Lower leg skin (tissue), 4 donors: ENCODE measurements at regions not wholly inside any gene's neighbourhood (a gene's known extent, or its start where the extent isn't known, plus 50 kb on each side); places are given as distances from the start of the nearest gene placed in this dataset.

Experiments
- DNase-seq, 2 donors: peaks; one replicate each; pipeline ENCODE4 v3.0.0-alpha.2; 2019; ENCODE audit warnings: low spot score in 2 of 2
- H3K4me3 ChIP-seq: fragments of 200-600 bp; sonication (generic); 2 replicates; pipeline ENCODE4 v1.5.1; 2017; ENCODE audit warnings: mild to moderate bottlenecking, low read depth; ENCODE audit not compliant: poor library complexity, severe bottlenecking
- POLR2A ChIP-seq, 2 donors: fragments of 450-650 bp; IDR thresholded peaks; one replicate each; pipeline ENCODE4 v1.6.1; 2016 to 2017; ENCODE audit warnings: antibody characterized with exemption in 2 of 2, mild to moderate bottlenecking in 1 of 2, moderate library complexity in 1 of 2
- WGBS, 2 donors: methylation state at CpG; one replicate each; pipeline ENCODE4 v1.1.5; 2018; 5-methylcytosine and 5-hydroxymethylcytosine counted together
- intact Hi-C: fragments of 100-400 bp; cut with DNase I; formaldehyde crosslinking; loops from one replicate; pipeline ENCODE4 v1.15.0; 2023; ENCODE audit warnings: low total_unique reads
- TF ChIP-seq, protein P1 (sequence below), 3 donors: fragments of 450-650 bp; IDR thresholded peaks; one replicate each; pipeline ENCODE4 v1.5.1; 2016; ENCODE audit warnings: antibody characterized with exemption in 3 of 3, mild to moderate bottlenecking in 3 of 3, moderate library complexity in 2 of 3

GRCh38 chr18:34280000-34280399 is 55.3 kb upstream of the NOL4 start:
- intact Hi-C loops: no loop called here
- WGBS, 2 donors: 50 to 62% methylated on average over 1 of the region's 1 CpG
- no peak overlapping the region for H3K4me3 ChIP-seq
- no peak for TF ChIP-seq POLR2A (IDR thresholded peaks at IDR 0.05)
- TF ChIP-seq, protein P1, sequence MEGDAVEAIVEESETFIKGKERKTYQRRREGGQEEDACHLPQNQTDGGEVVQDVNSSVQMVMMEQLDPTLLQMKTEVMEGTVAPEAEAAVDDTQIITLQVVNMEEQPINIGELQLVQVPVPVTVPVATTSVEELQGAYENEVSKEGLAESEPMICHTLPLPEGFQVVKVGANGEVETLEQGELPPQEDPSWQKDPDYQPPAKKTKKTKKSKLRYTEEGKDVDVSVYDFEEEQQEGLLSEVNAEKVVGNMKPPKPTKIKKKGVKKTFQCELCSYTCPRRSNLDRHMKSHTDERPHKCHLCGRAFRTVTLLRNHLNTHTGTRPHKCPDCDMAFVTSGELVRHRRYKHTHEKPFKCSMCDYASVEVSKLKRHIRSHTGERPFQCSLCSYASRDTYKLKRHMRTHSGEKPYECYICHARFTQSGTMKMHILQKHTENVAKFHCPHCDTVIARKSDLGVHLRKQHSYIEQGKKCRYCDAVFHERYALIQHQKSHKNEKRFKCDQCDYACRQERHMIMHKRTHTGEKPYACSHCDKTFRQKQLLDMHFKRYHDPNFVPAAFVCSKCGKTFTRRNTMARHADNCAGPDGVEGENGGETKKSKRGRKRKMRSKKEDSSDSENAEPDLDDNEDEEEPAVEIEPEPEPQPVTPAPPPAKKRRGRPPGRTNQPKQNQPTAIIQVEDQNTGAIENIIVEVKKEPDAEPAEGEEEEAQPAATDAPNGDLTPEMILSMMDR (IDR thresholded peaks at IDR 0.05): no peak
- DNase-seq: no peak

- H3K4me3 ChIP-seq: no peak overlapping the region
- TF ChIP-seq, protein P1 (IDR thresholded peaks at IDR 0.05): no peak
- TF ChIP-seq POLR2A (IDR thresholded peaks at IDR 0.05): no peak
- WGBS, 2 donors: 82 to 90% methylated on average over 4 of the region's 4 CpGs
- no peak for DNase-seq
- intact Hi-C loops: no loop called here
Measured at GRCh38 chr18:34280653-34281052, 55.9 kb upstream of the NOL4 start.

DNA sequence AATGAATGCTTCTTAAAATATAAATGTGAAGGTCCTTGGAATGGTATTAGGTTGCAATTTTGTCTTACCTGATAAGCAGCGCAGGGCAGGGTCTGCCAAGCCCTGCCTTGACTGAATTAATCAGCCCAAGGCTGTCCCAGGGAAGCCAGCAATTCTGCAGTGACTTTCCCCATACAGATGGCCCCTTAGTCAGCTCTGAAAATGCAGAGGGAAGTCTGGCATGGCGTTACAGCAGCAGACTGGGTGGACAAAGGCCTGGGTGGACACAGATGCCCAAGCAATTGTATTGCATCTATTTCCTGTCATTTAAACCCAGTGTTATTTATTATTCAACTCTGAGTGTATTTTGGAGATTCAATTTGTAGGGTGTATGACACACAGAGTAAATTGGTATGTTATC is 56.6 kb upstream of the NOL4 start:
- H3K4me3 ChIP-seq: no peak overlapping the region
- intact Hi-C loops: no loop called here
- WGBS, 2 donors: 59 to 66% methylated on average over 2 of the region's 2 CpGs
- no peak for DNase-seq
- TF ChIP-seq, protein P1 (IDR thresholded peaks at IDR 0.05): no peak
- TF ChIP-seq POLR2A (IDR thresholded peaks at IDR 0.05): no peak

GRCh38 chr18:34281722-34282121 is 57.0 kb upstream of the NOL4 start:
- intact Hi-C loops: no loop called here
- DNase-seq: no peak
- 53 to 54% methylated on average over 3 of the region's 3 CpGs for WGBS, 2 donors
- no peak overlapping the region for H3K4me3 ChIP-seq
- TF ChIP-seq POLR2A (IDR thresholded peaks at IDR 0.05): no peak
- TF ChIP-seq, protein P1 (IDR thresholded peaks at IDR 0.05): no peak

DNA sequence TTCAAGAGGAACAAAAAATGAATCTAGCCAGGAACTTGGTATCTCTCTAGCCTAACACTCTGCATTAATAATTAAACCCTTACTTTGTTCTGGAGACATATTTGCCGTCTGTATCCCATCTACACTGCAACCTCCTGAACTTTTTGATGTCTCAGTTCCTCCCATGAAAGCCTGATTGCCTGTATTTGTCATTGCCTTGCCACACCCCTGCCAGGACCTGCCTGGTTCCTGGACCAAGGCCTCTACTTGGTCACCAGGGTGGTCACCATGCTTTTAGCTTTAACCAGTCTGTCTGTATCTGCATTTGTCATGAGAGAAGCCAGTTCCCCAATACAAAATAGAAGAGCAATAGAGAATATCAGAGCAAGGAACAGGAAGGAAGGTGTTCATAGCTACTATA is 58.8 kb upstream of the NOL4 start:
- intact Hi-C loops: no loop called here
- 48 to 72% methylated on average over 1 of the region's 1 CpG for WGBS, 2 donors
- TF ChIP-seq POLR2A (IDR thresholded peaks at IDR 0.05): no peak
- TF ChIP-seq, protein P1 (IDR thresholded peaks at IDR 0.05): no peak
- no peak overlapping the region for H3K4me3 ChIP-seq
- no peak for DNase-seq

DNA sequence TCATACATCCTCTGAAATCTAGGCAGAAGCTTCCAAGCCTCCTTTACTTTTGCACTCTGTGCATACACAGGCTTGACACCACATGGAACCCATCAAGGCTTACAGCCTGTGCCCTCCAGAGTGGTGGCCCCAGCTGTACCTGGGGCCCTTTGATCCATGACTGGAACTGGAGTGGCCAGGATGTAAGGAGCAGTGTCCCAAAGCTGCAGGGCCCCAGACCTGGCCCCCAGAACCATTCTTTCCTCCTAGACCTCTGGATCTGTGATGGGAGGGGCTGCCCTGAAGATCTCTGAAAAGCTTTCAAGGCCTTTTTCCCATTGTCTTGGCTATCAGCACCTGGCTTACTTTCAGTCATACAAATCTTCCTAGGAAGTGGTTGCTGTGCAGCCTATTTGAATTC is 63.1 kb upstream of the NOL4 start:
- peak overlapping the region; percentile 0 for H3K4me3 ChIP-seq
- TF ChIP-seq, protein P1 (IDR thresholded peaks at IDR 0.05): no peak
- no peak for TF ChIP-seq POLR2A (IDR thresholded peaks at IDR 0.05)
- no peak for DNase-seq
- intact Hi-C loops: no loop called here
